GM23248 (cell line): ENCODE measurements at regions not wholly inside any gene's neighbourhood (a gene's known extent, or its start where the extent isn't known, plus 50 kb on each side); places are given as distances from the start of the nearest gene placed in this dataset.
"Not testable (repeated sequence)": the region's sequence is repeated elsewhere in the genome, so short reads cannot be mapped to it uniquely, and the experiment has no call there.

ENCODE experiments used
- DNase-seq: peaks from one replicate; pipeline ENCODE4 v3.0.0-alpha.2; 2015
- H2AFZ ChIP-seq: fragments of 200-600 bp; sonication (generic); 2 replicates; pipeline ENCODE4 v1.6.1; 2016; ENCODE audit warnings: antibody characterized with exemption
- H3F3A ChIP-seq: fragments of 200-600 bp; sonication (generic); 2 replicates; pipeline ENCODE4 v1.6.1; 2016; ENCODE audit warnings: mild to moderate bottlenecking, antibody characterized with exemption, mixed run types; ENCODE audit not compliant: insufficient read depth
- H3K27ac ChIP-seq: fragments of 200-600 bp; sonication (generic); 2 replicates; pipeline ENCODE4 v1.5.1; 2016; ENCODE audit warnings: mild to moderate bottlenecking
- H3K27me3 ChIP-seq: fragments of 200-600 bp; sonication (generic); replicated peaks from 2 replicates; pipeline ENCODE4 v1.6.1; 2016; ENCODE audit warnings: mild to moderate bottlenecking; ENCODE audit not compliant: insufficient read depth
- H3K36me3 ChIP-seq: fragments of 200-600 bp; sonication (generic); 2 replicates; pipeline ENCODE4 v1.6.1; 2016; ENCODE audit warnings: low read depth, mild to moderate bottlenecking
- H3K4me1 ChIP-seq: fragments of 200-600 bp; sonication (generic); 2 replicates; pipeline ENCODE4 v1.6.1; 2016; ENCODE audit warnings: mild to moderate bottlenecking; ENCODE audit not compliant: insufficient read depth
- H3K4me2 ChIP-seq: fragments of 200-600 bp; sonication (generic); one replicate; pipeline ENCODE4 v1.6.1; 2016; ENCODE audit warnings: mild to moderate bottlenecking; ENCODE audit not compliant: unreplicated experiment
- H3K4me3 ChIP-seq: fragments of 200-600 bp; sonication (generic); 2 replicates; pipeline ENCODE4 v1.5.1; 2016; ENCODE audit warnings: mild to moderate bottlenecking
- H3K79me2 ChIP-seq: fragments of 200-600 bp; sonication (generic); 2 replicates; pipeline ENCODE4 v1.6.1; 2016; ENCODE audit warnings: mild to moderate bottlenecking; ENCODE audit not compliant: insufficient read depth
- H3K9ac ChIP-seq: fragments of 200-600 bp; sonication (generic); 2 replicates; pipeline ENCODE4 v1.6.1; 2016; ENCODE audit warnings: mild to moderate bottlenecking
- H3K9me2 ChIP-seq: fragments of 200-600 bp; sonication (generic); 2 replicates; pipeline ENCODE4 v1.6.1; 2016; ENCODE audit warnings: mixed run types, mild to moderate bottlenecking, moderate library complexity; ENCODE audit not compliant: insufficient read depth
- H3K9me3 ChIP-seq: fragments of 200-600 bp; sonication (generic); one replicate; pipeline ENCODE4 v1.6.1; 2017; ENCODE audit warnings: low read depth
- H4K20me1 ChIP-seq: fragments of 200-600 bp; sonication (generic); 2 replicates; pipeline ENCODE4 v1.6.0; 2016; ENCODE audit not compliant: insufficient read depth
- EZH2 ChIP-seq: fragments of 200-600 bp; sonication (generic); IDR thresholded peaks from 2 replicates; pipeline ENCODE4 v1.6.1; 2018; ENCODE audit warnings: antibody characterized with exemption, mild to moderate bottlenecking; ENCODE audit not compliant: insufficient read depth, poor library complexity, severe bottlenecking
- EZH2phosphoT487 ChIP-seq: fragments of 200-600 bp; sonication (generic); IDR thresholded peaks from 2 replicates; pipeline ENCODE4 v1.6.1; 2018; ENCODE audit warnings: antibody characterized with exemption, moderate library complexity, mild to moderate bottlenecking, low read depth; ENCODE audit not compliant: insufficient read depth
- WGBS, 2 experiments: methylation state at CpG; one replicate each; pipeline ENCODE4 v1.1.6; 2015 to 2017; ENCODE audit warnings: low lambda C conversion rate in 2 of 2, low coverage in 1 of 2; ENCODE audit errors: missing lambda C conversion rate in 2 of 2; 5-methylcytosine and 5-hydroxymethylcytosine counted together
- in situ Hi-C: fragments of 300-500 bp; cut with MboI; formaldehyde crosslinking; loops from 2 replicates; pipeline ENCODE4 v1.15.0; 2020

GRCh38 chr2:31688282-31688681, 107.5 kb upstream of the SRD5A2 start:
- WGBS, 2 experiments, result 7 to 13% methylated on average over 4 of the region's 4 CpGs
- H4K20me1 ChIP-seq, result no peaks in the 10 kb centered on the region
- in situ Hi-C loops, result no loop called here
- no peaks in the 10 kb centered on the region for H3K9me2 ChIP-seq
- no peaks in the 10 kb centered on the region for H3K36me3 ChIP-seq
- H3K9me3 ChIP-seq, result no peaks in the 10 kb centered on the region
- H3K27me3 ChIP-seq, result no peaks in the 10 kb centered on the region
- no peaks in the 10 kb centered on the region for H3F3A ChIP-seq
- no peak overlapping the region for H3K4me2 ChIP-seq
- no peak overlapping the region for H2AFZ ChIP-seq
- DNase-seq, result no peak
- no peak overlapping the region for H3K27ac ChIP-seq
- no peaks in the 10 kb centered on the region for H3K79me2 ChIP-seq
- H3K4me3 ChIP-seq, result no peak overlapping the region
- H3K9ac ChIP-seq, result no peak overlapping the region
- TF ChIP-seq EZH2 (no peak), EZH2phosphoT487 (no peak)
- H3K4me1 ChIP-seq, result no peaks in the 10 kb centered on the region

GRCh38 chr2:31683506-31683905, 102.8 kb upstream of the SRD5A2 start:
- H3K36me3 ChIP-seq, H3K4me3 ChIP-seq, H3K27ac ChIP-seq, DNase-seq, H2AFZ ChIP-seq, H4K20me1 ChIP-seq, H3K9me3 ChIP-seq, H3F3A ChIP-seq, H3K27me3 ChIP-seq, H3K4me2 ChIP-seq, H3K4me1 ChIP-seq, H3K79me2 ChIP-seq, H3K9me2 ChIP-seq, H3K9ac ChIP-seq, in situ Hi-C loops: not testable (repeated sequence)
- WGBS, 2 experiments, result 19 to 21% methylated on average over 4 of the region's 4 CpGs

- Histone ChIP-seq H3K36me3 (no peaks in the 10 kb centered on the region), H3K4me1 (no peaks in the 10 kb centered on the region), H3K27me3 (no peaks in the 10 kb centered on the region), H3K9me3 (no peaks in the 10 kb centered on the region), H3K4me3 (no peak overlapping the region), H3K9me2 (no peaks in the 10 kb centered on the region), H3K79me2 (no peaks in the 10 kb centered on the region), H3F3A (no peaks in the 10 kb centered on the region), H3K27ac (no peak overlapping the region), H4K20me1 (no peaks in the 10 kb centered on the region), H3K4me2 (no peak overlapping the region), H2AFZ (no peak overlapping the region), H3K9ac (no peak overlapping the region)
- in situ Hi-C loops, result no loop called here
- TF ChIP-seq EZH2 (no peak), EZH2phosphoT487 (no peak)
- WGBS, 2 experiments, result 14 to 18% methylated on average over 3 of the region's 3 CpGs
- no peak for DNase-seq
Measured at GRCh38 chr2:31675485-31675901, 94.8 kb upstream of the SRD5A2 start.

GRCh38 chr2:31674446-31674845, 93.7 kb upstream of the SRD5A2 start:
- H3K27me3 ChIP-seq, result no peaks in the 10 kb centered on the region

DNA sequence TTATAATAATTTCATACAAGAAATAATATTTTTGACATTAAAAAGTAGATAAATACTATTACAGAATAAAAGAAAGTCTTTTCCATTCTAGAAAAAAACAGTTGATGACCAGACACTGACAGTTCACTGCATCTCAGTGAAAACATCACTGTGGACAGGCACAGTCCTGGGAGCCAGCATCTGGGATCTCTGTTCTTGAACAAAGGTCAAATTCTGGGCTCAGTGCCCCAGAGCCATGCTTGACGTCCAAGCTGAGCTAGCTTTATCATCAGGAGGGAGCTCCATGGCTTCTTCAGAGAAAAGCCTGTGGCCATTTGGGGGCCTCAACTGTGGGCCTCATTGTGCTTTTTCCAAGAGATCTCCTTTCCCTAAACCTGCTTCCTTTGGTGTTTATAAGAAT, 86.1 kb upstream of the SRD5A2 start:
- Histone ChIP-seq H3K9me3 (no peaks in the 10 kb centered on the region), H4K20me1 (no peaks in the 10 kb centered on the region), H3K27ac (no peak overlapping the region), H3F3A (no peaks in the 10 kb centered on the region), H3K79me2 (no peaks in the 10 kb centered on the region), H2AFZ (no peak overlapping the region), H3K36me3 (no peaks in the 10 kb centered on the region), H3K9me2 (no peaks in the 10 kb centered on the region), H3K4me1 (no peaks in the 10 kb centered on the region), H3K9ac (no peak overlapping the region), H3K4me3 (no peak overlapping the region), H3K27me3 (no peaks in the 10 kb centered on the region), H3K4me2 (no peak overlapping the region)
- TF ChIP-seq EZH2 (no peak), EZH2phosphoT487 (no peak)
- DNase-seq, result no peak
- in situ Hi-C loops, result no loop called here
- 0% methylated on average over 1 of the region's 1 CpG for WGBS, 2 experiments

More at GRCh38 chr2:31674446-31674845, 93.7 kb upstream of the SRD5A2 start:
- no peak for DNase-seq
- TF ChIP-seq EZH2 (no peak), EZH2phosphoT487 (no peak)
- no peak overlapping the region for H2AFZ ChIP-seq
- no peak overlapping the region for H3K9ac ChIP-seq
- no peaks in the 10 kb centered on the region for H3K9me3 ChIP-seq
- WGBS, 2 experiments, result 23 to 28% methylated on average over 2 of the region's 2 CpGs
- no peaks in the 10 kb centered on the region for H3K79me2 ChIP-seq
- in situ Hi-C loops, result no loop called here
- H3K4me3 ChIP-seq, result no peak overlapping the region
- H3K9me2 ChIP-seq, result no peaks in the 10 kb centered on the region
- H3K27ac ChIP-seq, result no peak overlapping the region
- no peaks in the 10 kb centered on the region for H3K36me3 ChIP-seq
- H4K20me1 ChIP-seq, result no peaks in the 10 kb centered on the region
- no peaks in the 10 kb centered on the region for H3F3A ChIP-seq
- H3K4me2 ChIP-seq, result no peak overlapping the region
- no peaks in the 10 kb centered on the region for H3K4me1 ChIP-seq
